Astrocyte (in vitro differentiated cells and primary cell): ENCODE measurements at regions not wholly inside any gene's neighbourhood (a gene's known extent, or its start where the extent isn't known, plus 50 kb on each side); places are given as distances from the start of the nearest gene placed in this dataset.

Source experiments
- CTCF ChIP-seq: IDR thresholded peaks from 2 replicates; pipeline ENCODE4 v1.5.1; 2011; ENCODE audit warnings: low read depth, mild to moderate bottlenecking, inconsistent platforms, low read length, moderate library complexity; ENCODE audit not compliant: insufficient read depth
- EZH2 ChIP-seq: IDR thresholded peaks from 2 replicates; pipeline ENCODE4 v1.6.1; 2012; ENCODE audit warnings: mild to moderate bottlenecking, low read length, inconsistent platforms; ENCODE audit not compliant: insufficient read depth

GRCh38 chr18:72201032-72201431 is 343.1 kb downstream of the CBLN2 start:
- TF ChIP-seq CTCF, result no peak
- no peak for TF ChIP-seq EZH2
